Endodermal cell (in vitro differentiated cells): ENCODE measurements at regions not wholly inside any gene's neighbourhood (a gene's known extent, or its start where the extent isn't known, plus 50 kb on each side); places are given as distances from the start of the nearest gene placed in this dataset.
A peak's percentile ranks its signal among the peaks of the same experiment; 100 is the strongest.
"Not testable (repeated sequence)": the region's sequence is repeated elsewhere in the genome, so short reads cannot be mapped to it uniquely, and the experiment has no call there.

Source experiments
- DNase-seq: peaks from one replicate; pipeline ENCODE4 v3.0.0-alpha.2; 2017
- H3K27ac ChIP-seq: 2 replicates; pipeline ENCODE4 v1.5.1; 2013; ENCODE audit warnings: mild to moderate bottlenecking, low read depth, low read length, moderate library complexity
- H3K27me3 ChIP-seq: 2 replicates; pipeline ENCODE4 v1.6.1; 2013; ENCODE audit warnings: mild to moderate bottlenecking, low read length, moderate library complexity; ENCODE audit not compliant: insufficient read depth, control insufficient read depth, poor library complexity, severe bottlenecking
- H3K36me3 ChIP-seq: 2 replicates; pipeline ENCODE4 v1.7.0; 2013; ENCODE audit warnings: mild to moderate bottlenecking, low read length, moderate library complexity; ENCODE audit not compliant: control insufficient read depth, insufficient read depth
- H3K4me1 ChIP-seq: one replicate; pipeline ENCODE4 v1.7.0; 2013; ENCODE audit warnings: low read length; ENCODE audit not compliant: control insufficient read depth, insufficient read depth
- H3K4me3 ChIP-seq: 2 replicates; pipeline ENCODE4 v1.5.1; 2013; ENCODE audit warnings: mild to moderate bottlenecking, low read length, moderate library complexity
- H3K9ac ChIP-seq: 2 replicates; pipeline ENCODE4 v1.6.1; 2013; ENCODE audit warnings: mild to moderate bottlenecking, low read length, moderate library complexity; ENCODE audit not compliant: poor library complexity, severe bottlenecking; ENCODE audit errors: extremely low read depth
- H3K9me3 ChIP-seq: 2 replicates; pipeline ENCODE4 v1.6.1; 2013; ENCODE audit warnings: mild to moderate bottlenecking, low read length, moderate library complexity; ENCODE audit not compliant: control insufficient read depth
- H3K27ac Mint-ChIP-seq: 2 replicates; pipeline ENCODE4 v1.8.0; 2020; ENCODE audit warnings: mixed read lengths
- H3K27me3 Mint-ChIP-seq: 2 replicates; pipeline ENCODE4 v1.8.0; 2021; ENCODE audit warnings: mild to moderate bottlenecking, mixed read lengths; ENCODE audit not compliant: insufficient read depth
- H3K36me3 Mint-ChIP-seq: 2 replicates; pipeline ENCODE4 v1.8.0; 2020; ENCODE audit warnings: low read depth, mixed read lengths
- H3K4me1 Mint-ChIP-seq: 2 replicates; pipeline ENCODE4 v1.8.0; 2020; ENCODE audit warnings: mixed read lengths
- H3K4me3 Mint-ChIP-seq: 2 replicates; pipeline ENCODE4 v1.8.0; 2020; ENCODE audit warnings: mild to moderate bottlenecking, moderate library complexity, mixed read lengths
- H3K9me3 Mint-ChIP-seq: 2 replicates; pipeline ENCODE4 v1.8.0; 2020; ENCODE audit warnings: mild to moderate bottlenecking, mixed read lengths
- CTCF ChIP-seq: fragments of 200-600 bp; sonication (generic); conservative IDR thresholded peaks from 2 replicates; pipeline ENCODE4 v1.5.0; 2021; ENCODE audit warnings: antibody characterized with exemption, mild to moderate bottlenecking
- WGBS, 2 experiments: methylation state at CpG; one replicate each; pipeline versions ENCODE4 v1.1.5 to v1.1.7; 2013; ENCODE audit warnings: missing lambda C conversion rate in 2 of 2, mixed read lengths in 1 of 2; ENCODE audit not compliant: insufficient coverage in 1 of 2, insufficient read length in 1 of 2; 5-methylcytosine and 5-hydroxymethylcytosine counted together

- no peak for DNase-seq
- TF ChIP-seq CTCF, result no peak
- peaks cover 3% of the 10 kb centered on the region for H3K36me3 Mint-ChIP-seq
- Histone ChIP-seq H3K4me3 (no peak overlapping the region), H3K36me3 (no peaks in the 10 kb centered on the region), H3K27ac (no peak overlapping the region), H3K9me3 (peaks cover 6% of the 10 kb centered on the region), H3K27me3 (no peaks in the 10 kb centered on the region), H3K9ac (no peak overlapping the region), H3K4me1 (no peaks in the 10 kb centered on the region)
- H3K27me3 Mint-ChIP-seq, result no peaks in the 10 kb centered on the region
- peaks cover 10% of the 10 kb centered on the region for H3K9me3 Mint-ChIP-seq
- WGBS, 2 experiments, result 93% methylated on average over 4 of the region's 4 CpGs; no CpG with 5 or more reads in 1 of the 2 experiments
- no peaks in the 10 kb centered on the region for H3K4me1 Mint-ChIP-seq
- H3K4me3 Mint-ChIP-seq, result no peak overlapping the region
- no peak overlapping the region for H3K27ac Mint-ChIP-seq
Measured at GRCh38 chr2:228432116-228432515, 250.6 kb upstream of the SPHKAP start.

GRCh38 chr2:228430986-228431385 lies 249.5 kb upstream of the SPHKAP start:
- H3K4me1 ChIP-seq, result no peaks in the 10 kb centered on the region

GRCh38 chr2:228426502-228427216 lies 245.2 kb upstream of the SPHKAP start:
- no peak for DNase-seq
- peaks cover 3% of the 10 kb centered on the region for H3K36me3 Mint-ChIP-seq
- no peaks in the 10 kb centered on the region for H3K27me3 Mint-ChIP-seq
- no peaks in the 10 kb centered on the region for H3K27me3 ChIP-seq
- no peak for TF ChIP-seq CTCF
- H3K9me3 Mint-ChIP-seq, result peaks cover 28% of the 10 kb centered on the region
- no peak overlapping the region for H3K27ac Mint-ChIP-seq
- no peak overlapping the region for H3K9ac ChIP-seq
- WGBS, 2 experiments, result 94 to 100% methylated on average over 1 of the region's 1 CpG
- no peak overlapping the region for H3K27ac ChIP-seq
- no peaks in the 10 kb centered on the region for H3K4me1 ChIP-seq
- no peak overlapping the region for H3K4me3 Mint-ChIP-seq
- no peak overlapping the region for H3K4me3 ChIP-seq
- H3K36me3 ChIP-seq, result no peaks in the 10 kb centered on the region
- no peaks in the 10 kb centered on the region for H3K4me1 Mint-ChIP-seq
- peaks cover 14% of the 10 kb centered on the region for H3K9me3 ChIP-seq

More at GRCh38 chr2:228430986-228431385, 249.5 kb upstream of the SPHKAP start:
- Mint-ChIP-seq H3K4me1 (no peaks in the 10 kb centered on the region), H3K4me3 (no peak overlapping the region), H3K27ac (no peak overlapping the region), H3K9me3 (peaks cover 21% of the 10 kb centered on the region), H3K27me3 (no peaks in the 10 kb centered on the region), H3K36me3 (peaks cover 3% of the 10 kb centered on the region)
- Histone ChIP-seq H3K36me3 (no peaks in the 10 kb centered on the region), H3K4me3 (no peak overlapping the region), H3K27me3 (no peaks in the 10 kb centered on the region), H3K9ac (no peak overlapping the region), H3K9me3 (peaks cover 14% of the 10 kb centered on the region), H3K27ac (no peak overlapping the region)
- WGBS, 2 experiments, result 85 to 88% methylated on average over 1 of the region's 1 CpG
- TF ChIP-seq CTCF, result no peak
- DNase-seq, result no peak

- not testable (repeated sequence) for H3K4me1 Mint-ChIP-seq, H3K4me1 ChIP-seq, H3K27ac ChIP-seq, DNase-seq, H3K27ac Mint-ChIP-seq, H3K36me3 ChIP-seq, H3K27me3 Mint-ChIP-seq, H3K4me3 ChIP-seq, H3K9ac ChIP-seq, H3K36me3 Mint-ChIP-seq, H3K27me3 ChIP-seq
- 84 to 91% methylated on average over 20 to 27 of the region's 31 CpGs for WGBS, 2 experiments
- H3K4me3 Mint-ChIP-seq, result peak overlapping the region; percentile 47
- peaks cover 28% of the 10 kb centered on the region for H3K9me3 Mint-ChIP-seq
- peaks cover 14% of the 10 kb centered on the region for H3K9me3 ChIP-seq
Measured at GRCh38 chr2:228425411-228426060, 244.0 kb upstream of the SPHKAP start.
